ENCODE measurements at regions not wholly inside any gene's neighbourhood (a gene's known extent, or its start where the extent isn't known, plus 50 kb on each side); places are given as distances from the start of the nearest gene placed in this dataset.

DNA sequence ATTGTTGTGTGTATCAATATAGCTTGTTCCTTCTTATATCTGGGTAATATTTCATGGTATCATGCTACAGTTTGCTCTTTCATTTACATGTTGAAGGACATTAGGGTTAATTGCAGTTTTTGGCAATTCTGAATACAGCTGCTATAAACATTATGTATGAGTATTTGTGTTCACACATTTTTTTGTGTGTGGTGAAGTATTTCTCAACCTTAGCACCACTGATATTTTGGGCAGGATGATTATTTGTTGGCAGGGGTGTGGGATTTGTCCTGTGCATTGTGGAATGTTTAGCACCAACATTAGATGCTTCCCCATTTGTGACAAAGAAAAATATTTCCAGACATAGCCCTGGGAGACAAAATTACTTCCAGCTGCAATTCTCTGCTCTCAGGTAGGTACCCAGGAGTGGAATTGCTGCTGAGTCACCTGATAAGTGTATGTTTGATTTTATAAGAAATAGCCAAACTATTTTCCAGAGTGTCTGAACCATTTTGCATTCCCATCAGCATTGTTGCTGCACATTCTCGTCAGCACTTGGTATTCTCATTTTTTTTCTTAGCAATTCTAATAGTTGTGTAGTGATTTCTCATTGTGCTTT, 128.2 kb downstream of the SNX19 start:
- Histone ChIP-seq H3K27ac (no peak overlapping the region), H3K27me3 (replicated peaks in 1 of 7) (peaks cover 0 to 14% (median 0%) of the 10 kb centered on the region in 7 donors), H3K36me3 (no peaks in the 10 kb centered on the region), H3K4me3 (no peak overlapping the region), H3K9me3 (peaks cover 0 to 28% (median 20%) of the 10 kb centered on the region in 8 donors), H3K4me1 (no peaks in the 10 kb centered on the region)
- WGBS, 5 donors, result 83 to 97% (median 85%) methylated on average over 1 of the region's 1 CpG
- intact Hi-C loops (cut with DNase I; ENCODE audit: low total_unique reads), result no loop called here
- TF ChIP-seq POLR2A (IDR thresholded peaks at IDR 0.05) (no peak), POLR2AphosphoS5 (IDR thresholded peaks at IDR 0.05) (no peak)
- TF ChIP-seq, protein P1, sequence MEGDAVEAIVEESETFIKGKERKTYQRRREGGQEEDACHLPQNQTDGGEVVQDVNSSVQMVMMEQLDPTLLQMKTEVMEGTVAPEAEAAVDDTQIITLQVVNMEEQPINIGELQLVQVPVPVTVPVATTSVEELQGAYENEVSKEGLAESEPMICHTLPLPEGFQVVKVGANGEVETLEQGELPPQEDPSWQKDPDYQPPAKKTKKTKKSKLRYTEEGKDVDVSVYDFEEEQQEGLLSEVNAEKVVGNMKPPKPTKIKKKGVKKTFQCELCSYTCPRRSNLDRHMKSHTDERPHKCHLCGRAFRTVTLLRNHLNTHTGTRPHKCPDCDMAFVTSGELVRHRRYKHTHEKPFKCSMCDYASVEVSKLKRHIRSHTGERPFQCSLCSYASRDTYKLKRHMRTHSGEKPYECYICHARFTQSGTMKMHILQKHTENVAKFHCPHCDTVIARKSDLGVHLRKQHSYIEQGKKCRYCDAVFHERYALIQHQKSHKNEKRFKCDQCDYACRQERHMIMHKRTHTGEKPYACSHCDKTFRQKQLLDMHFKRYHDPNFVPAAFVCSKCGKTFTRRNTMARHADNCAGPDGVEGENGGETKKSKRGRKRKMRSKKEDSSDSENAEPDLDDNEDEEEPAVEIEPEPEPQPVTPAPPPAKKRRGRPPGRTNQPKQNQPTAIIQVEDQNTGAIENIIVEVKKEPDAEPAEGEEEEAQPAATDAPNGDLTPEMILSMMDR (IDR thresholded peaks at IDR 0.05 in 8 of 11, conservative IDR thresholded peaks at IDR 0.05 in 3 of 11), result no peak
- DNase-seq, result no peak

DNA sequence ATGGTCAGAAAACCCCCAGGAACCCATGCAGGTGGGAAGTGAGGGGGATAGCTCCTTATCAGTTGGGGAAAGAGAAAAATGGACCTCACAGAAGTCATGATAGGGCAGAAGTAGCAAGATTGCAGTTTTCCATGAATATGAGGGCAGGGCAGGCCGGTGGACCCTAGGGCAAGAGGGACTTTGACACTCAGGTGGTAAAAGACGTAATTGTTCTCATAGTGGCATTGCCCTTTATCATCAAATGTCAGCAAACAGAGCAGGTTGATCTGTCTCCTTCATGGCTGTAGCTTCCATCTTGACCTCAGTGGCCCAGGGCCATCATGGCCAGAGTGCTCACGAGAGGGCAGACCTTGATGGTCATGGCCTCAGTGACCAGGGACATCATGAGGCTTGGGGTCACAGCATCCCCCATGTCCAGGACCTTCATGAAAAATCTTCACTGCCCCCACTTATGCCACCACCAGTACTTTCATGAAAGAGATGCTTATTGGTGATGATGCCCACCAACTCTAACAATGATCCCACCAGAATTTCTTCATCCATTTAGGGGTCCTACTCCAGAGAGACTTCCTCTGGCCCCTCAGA, 127.1 kb downstream of the SNX19 start:
- H3K36me3 ChIP-seq, result no peaks in the 10 kb centered on the region
- peaks cover 0 to 28% (median 20%) of the 10 kb centered on the region in 8 donors for H3K9me3 ChIP-seq
- TF ChIP-seq POLR2A (IDR thresholded peaks at IDR 0.05) (no peak), POLR2AphosphoS5 (IDR thresholded peaks at IDR 0.05) (no peak)
- TF ChIP-seq, protein P1 (IDR thresholded peaks at IDR 0.05 in 8 of 11, conservative IDR thresholded peaks at IDR 0.05 in 3 of 11), result no peak
- H3K27me3 ChIP-seq (replicated peaks in 1 of 7), result peaks cover 0 to 14% (median 0%) of the 10 kb centered on the region in 7 donors
- 70 to 92% (median 84%) methylated on average over 3 of the region's 3 CpGs for WGBS, 5 donors
- DNase-seq, result no peak
- intact Hi-C loops (cut with DNase I; ENCODE audit: low total_unique reads), result no loop called here
- H3K4me1 ChIP-seq, result no peaks in the 10 kb centered on the region
- no peak overlapping the region for H3K27ac ChIP-seq
- H3K4me3 ChIP-seq, result no peak overlapping the region

DNA sequence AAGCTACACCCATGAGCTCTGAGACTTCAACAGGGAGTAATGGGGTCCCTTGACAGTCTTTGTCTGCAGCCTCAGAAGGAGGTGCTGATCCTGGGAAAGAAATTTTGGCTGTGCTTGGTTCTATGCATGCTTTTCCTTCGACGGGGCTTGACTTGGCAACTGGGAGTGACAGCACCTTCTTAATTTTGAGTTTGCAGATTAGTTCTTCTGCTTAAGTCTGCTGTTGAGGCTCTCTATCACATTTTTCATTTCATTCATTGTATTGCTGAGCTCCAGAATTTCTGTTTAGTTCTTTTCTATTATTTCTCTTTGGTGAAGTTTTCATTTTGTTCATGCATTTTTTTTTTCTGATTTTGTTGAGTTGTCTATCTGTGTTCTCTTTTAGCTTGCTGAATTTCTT, 125.6 kb downstream of the SNX19 start:
- Histone ChIP-seq H3K27ac (no peak overlapping the region), H3K27me3 (replicated peaks in 1 of 7) (peaks cover 0 to 14% (median 0%) of the 10 kb centered on the region in 7 donors), H3K36me3 (no peaks in the 10 kb centered on the region), H3K4me1 (no peaks in the 10 kb centered on the region), H3K4me3 (no peak overlapping the region), H3K9me3 (peaks cover 0 to 28% (median 21%) of the 10 kb centered on the region in 8 donors)
- WGBS, 5 donors, result 88 to 95% (median 92%) methylated on average over 2 of the region's 2 CpGs
- TF ChIP-seq, protein P1 (IDR thresholded peaks at IDR 0.05 in 8 of 11, conservative IDR thresholded peaks at IDR 0.05 in 3 of 11), result no peak
- TF ChIP-seq POLR2AphosphoS5 (IDR thresholded peaks at IDR 0.05), result no peak
- no peak for TF ChIP-seq POLR2A (IDR thresholded peaks at IDR 0.05)
- DNase-seq, result no peak
- intact Hi-C loops (cut with DNase I; ENCODE audit: low total_unique reads), result no loop called here

DNA sequence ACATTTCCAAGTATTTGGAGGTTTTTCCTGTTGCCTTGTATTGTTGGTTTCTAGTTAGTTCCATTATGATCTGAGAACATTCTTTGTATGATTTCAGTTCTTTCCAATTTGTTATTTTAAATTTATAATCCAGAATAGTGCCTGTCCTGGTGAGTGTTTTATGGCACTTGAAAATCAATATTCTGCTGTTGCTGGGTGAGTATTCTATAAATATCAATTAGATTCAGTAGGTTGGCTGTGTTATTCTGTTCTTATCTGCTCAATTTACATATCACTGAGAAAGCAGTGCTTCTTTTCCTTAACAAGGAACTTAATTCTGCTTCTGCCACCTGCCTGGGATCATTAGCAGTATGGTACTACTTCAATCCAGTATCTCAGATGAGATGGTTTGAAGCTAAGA, 123.5 kb downstream of the SNX19 start:
- no peaks in the 10 kb centered on the region for H3K4me1 ChIP-seq
- no peak overlapping the region for H3K27ac ChIP-seq
- no peaks in the 10 kb centered on the region for H3K36me3 ChIP-seq
- intact Hi-C loops (cut with DNase I; ENCODE audit: low total_unique reads), result no loop called here
- peaks cover 0 to 14% (median 0%) of the 10 kb centered on the region in 7 donors for H3K27me3 ChIP-seq (replicated peaks in 1 of 7)
- no peak overlapping the region for H3K4me3 ChIP-seq
- DNase-seq, result no peak
- no peak for TF ChIP-seq POLR2AphosphoS5 (IDR thresholded peaks at IDR 0.05)
- H3K9me3 ChIP-seq, result peaks cover 0 to 34% (median 22%) of the 10 kb centered on the region in 8 donors

All from spleen (tissue), 11 donors.